22Rv1 (cell line): ENCODE measurements at regions not wholly inside any gene's neighbourhood (a gene's known extent, or its start where the extent isn't known, plus 50 kb on each side); places are given as distances from the start of the nearest gene placed in this dataset.

Experiments used
- H3K27ac ChIP-seq: fragments of 450-650 bp; 2 replicates; pipeline ENCODE4 v1.5.1; 2017
- ZFX ChIP-seq: fragments of 450-650 bp; IDR thresholded peaks from 2 replicates; pipeline ENCODE4 v1.6.1; 2017; ENCODE audit warnings: antibody characterized with exemption, borderline replicate concordance
- TF ChIP-seq, protein P1 (sequence below): fragments of 450-650 bp; IDR thresholded peaks from 2 replicates; pipeline ENCODE4 v1.5.1; 2017; ENCODE audit warnings: mild to moderate bottlenecking

DNA sequence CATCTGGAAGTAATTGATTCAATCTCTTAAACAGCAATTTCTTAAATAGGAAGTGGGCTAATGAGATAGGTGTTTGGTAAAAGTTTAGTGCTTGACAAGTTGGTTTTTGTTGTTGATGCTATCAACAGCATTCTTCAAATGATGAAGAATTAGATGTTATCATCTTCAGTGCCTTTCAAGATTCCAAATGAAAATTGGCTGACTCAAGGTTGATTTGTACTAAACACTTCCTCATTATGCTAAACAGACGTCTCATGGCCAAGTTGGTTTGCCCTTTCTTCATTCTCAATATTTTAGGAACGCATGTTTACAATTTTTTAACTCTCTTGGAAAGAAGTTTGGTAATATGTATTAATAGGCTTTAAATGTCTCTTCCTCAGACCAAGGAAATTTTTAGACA lies 86.0 kb downstream of the MID1IP1 start:
- no peak overlapping the region for H3K27ac ChIP-seq
- TF ChIP-seq ZFX, result no peak
- TF ChIP-seq, protein P1, sequence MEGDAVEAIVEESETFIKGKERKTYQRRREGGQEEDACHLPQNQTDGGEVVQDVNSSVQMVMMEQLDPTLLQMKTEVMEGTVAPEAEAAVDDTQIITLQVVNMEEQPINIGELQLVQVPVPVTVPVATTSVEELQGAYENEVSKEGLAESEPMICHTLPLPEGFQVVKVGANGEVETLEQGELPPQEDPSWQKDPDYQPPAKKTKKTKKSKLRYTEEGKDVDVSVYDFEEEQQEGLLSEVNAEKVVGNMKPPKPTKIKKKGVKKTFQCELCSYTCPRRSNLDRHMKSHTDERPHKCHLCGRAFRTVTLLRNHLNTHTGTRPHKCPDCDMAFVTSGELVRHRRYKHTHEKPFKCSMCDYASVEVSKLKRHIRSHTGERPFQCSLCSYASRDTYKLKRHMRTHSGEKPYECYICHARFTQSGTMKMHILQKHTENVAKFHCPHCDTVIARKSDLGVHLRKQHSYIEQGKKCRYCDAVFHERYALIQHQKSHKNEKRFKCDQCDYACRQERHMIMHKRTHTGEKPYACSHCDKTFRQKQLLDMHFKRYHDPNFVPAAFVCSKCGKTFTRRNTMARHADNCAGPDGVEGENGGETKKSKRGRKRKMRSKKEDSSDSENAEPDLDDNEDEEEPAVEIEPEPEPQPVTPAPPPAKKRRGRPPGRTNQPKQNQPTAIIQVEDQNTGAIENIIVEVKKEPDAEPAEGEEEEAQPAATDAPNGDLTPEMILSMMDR, result no peak

DNA sequence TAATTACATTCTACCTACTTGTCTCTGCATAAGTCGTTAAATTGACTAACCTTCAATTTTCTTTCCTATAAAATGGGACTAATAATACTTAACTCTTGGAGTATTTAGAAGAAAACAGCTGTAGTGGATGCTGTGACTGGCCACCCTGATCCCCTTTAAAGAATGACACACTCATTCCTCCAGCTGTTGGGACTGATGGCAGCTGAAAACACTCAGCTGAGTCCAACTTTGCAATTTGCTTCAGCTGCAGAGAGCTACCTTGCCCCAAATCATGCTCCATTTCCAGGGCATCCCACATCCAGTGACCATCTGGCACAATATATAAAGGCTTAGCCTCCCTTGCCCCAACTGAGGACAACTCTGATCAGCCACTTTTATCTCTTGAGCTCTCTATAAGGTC lies 89.1 kb downstream of the MID1IP1 start:
- H3K27ac ChIP-seq, result no peak overlapping the region
- TF ChIP-seq, protein P1, result no peak
- no peak for TF ChIP-seq ZFX

DNA sequence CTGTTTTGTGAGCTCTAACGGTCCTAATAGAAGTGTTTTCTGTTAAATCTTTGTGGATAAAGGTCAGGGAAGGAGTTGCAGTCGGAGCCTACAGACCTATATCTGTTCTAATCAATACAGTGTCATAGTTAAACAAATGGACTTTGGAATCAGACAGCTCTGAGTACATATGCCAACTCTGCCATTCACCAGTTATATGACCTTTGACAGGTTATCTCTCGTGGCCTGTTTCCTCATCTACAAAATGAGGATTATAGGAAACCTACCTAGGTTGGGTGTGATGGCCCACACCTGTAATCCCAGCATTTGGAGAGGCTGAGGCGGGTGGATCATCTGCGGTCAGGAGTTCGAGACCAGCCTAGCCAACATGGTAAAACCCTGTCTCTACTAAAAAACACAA lies 89.7 kb downstream of the MID1IP1 start:
- no peak overlapping the region for H3K27ac ChIP-seq
- TF ChIP-seq ZFX, result no peak
- TF ChIP-seq, protein P1, result no peak

DNA sequence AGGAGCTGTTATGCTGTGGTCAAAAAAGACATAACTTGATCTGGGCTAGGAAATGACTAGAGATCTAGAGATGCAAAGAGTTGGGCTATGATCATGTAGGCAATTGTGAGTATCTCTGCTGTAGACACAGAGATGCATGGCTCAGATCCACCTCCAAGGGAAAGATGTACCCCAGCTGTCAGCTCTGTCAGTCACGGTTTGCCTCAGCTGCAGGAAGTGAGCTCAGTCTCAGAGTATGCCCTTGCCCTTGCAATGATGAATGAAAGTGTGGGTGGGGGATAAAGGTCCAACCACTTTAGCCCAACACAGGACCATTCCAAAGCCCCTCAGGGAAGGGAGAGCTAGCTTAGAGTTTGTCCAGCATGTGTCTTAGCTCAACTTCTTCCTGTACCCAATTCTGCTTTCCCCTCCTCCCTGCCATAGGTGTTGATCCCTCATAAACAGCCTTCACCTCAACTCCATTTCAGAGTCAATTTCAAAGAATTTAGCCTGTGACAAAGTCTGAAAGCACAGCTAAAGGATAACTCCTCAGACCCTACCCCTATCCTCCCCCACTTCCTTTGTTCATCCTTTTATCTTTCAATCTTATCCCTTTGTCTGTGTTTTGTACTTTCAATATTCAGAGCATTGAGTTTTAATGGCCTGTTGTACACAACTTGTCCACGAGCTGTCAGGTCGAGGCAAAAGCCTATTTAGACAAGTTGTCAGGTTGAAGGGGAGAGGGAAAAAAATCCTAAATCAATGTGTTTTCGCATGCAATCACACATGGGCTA lies 90.6 kb downstream of the MID1IP1 start:
- no peak for TF ChIP-seq ZFX
- TF ChIP-seq, protein P1, result no peak
- no peak overlapping the region for H3K27ac ChIP-seq

DNA sequence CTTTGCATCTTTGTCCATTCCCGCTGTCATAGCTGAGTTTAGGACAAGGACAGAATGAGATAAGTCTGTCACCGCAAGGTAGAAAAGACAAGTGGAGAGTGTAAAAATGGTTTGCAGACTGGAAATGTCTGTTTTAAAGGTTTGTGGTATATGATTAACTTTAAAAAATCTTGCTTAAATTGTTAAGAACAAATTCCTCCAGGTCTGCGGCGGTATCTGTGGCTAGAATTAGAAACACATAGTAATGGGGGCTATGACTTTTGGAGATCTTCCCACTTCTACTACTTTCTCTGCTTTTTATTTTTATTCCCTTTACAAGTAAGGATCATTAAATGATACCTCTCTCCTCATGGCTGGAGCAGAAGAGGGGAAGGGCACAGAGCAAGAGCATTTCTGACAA lies 92.2 kb downstream of the MID1IP1 start:
- no peak overlapping the region for H3K27ac ChIP-seq
- TF ChIP-seq ZFX, result no peak
- TF ChIP-seq, protein P1, result no peak

DNA sequence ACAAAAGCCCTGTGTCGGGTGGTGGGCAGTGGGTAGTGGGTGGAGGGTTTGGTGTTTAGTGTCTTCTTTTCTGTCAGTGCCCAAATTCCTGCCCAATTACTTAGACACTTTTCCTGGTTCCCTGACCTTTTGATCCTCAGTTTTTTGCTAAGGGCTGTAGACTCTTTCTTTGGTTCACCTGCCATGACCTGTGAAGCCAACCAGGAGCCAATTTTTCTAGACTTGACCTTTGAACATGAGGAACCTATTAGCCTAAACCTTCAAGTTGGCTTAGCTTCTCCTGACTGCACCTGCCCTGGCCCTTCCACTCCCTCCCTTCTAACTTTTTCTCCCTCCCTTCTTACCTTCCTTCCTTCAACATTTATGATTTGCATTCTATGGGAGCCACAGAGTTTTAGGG lies 94.5 kb downstream of the MID1IP1 start:
- TF ChIP-seq, protein P1, result no peak
- no peak for TF ChIP-seq ZFX

DNA sequence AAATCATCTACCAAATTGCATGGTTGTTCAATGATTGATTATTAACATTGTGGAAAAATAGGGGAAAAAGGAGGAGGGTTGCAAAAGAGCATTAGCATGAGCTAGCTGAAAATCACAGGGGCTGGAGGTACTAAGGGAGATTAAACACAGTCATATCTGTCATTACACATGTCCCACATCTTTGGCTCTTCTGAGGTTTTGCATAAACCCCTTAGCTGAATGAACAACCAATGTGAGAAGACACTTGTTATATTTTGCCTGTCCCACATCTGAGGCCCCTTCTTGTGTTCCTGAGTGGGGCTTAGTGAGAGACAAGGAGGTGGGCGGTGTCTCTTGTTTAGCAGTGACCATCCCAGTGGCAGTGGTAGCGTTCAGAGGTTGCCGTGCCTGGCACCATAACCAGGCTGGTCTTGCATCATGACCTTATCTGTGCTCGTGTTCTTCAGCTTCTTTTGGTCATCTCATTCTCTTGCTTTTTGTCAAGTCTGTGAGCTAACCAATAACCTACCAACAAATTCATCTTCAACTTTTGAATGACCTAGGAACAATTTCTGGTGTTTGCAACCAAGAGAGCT lies 95.6 kb downstream of the MID1IP1 start:
- no peak overlapping the region for H3K27ac ChIP-seq
- TF ChIP-seq, protein P1, result no peak
- TF ChIP-seq ZFX, result no peak

More for the DNA sequence above, 94.5 kb downstream of the MID1IP1 start:
- no peak overlapping the region for H3K27ac ChIP-seq
